MM.1S (cell line): ENCODE measurements at regions not wholly inside any gene's neighbourhood (a gene's known extent, or its start where the extent isn't known, plus 50 kb on each side); places are given as distances from the start of the nearest gene placed in this dataset.

Experiments used
- DNase-seq: peaks from one replicate; pipeline ENCODE4 v3.0.0-alpha.2; 2015
- H2AFZ ChIP-seq: fragments of 300-600 bp; sonication (generic); 2 replicates; pipeline ENCODE4 v1.6.0; 2016; ENCODE audit warnings: antibody characterized with exemption, low read length
- H3F3A ChIP-seq: fragments of 300-600 bp; sonication (generic); 2 replicates; pipeline ENCODE4 v1.6.1; 2016; ENCODE audit warnings: mild to moderate bottlenecking, antibody characterized with exemption, low read length, moderate library complexity, mixed read lengths; ENCODE audit not compliant: insufficient read depth
- H3K27ac ChIP-seq: fragments of 300-600 bp; sonication (generic); 2 replicates; pipeline ENCODE4 v1.5.1; 2016; ENCODE audit warnings: mild to moderate bottlenecking, low read length
- H3K27me3 ChIP-seq: fragments of 300-600 bp; sonication (generic); replicated peaks from 2 replicates; pipeline ENCODE4 v1.6.0; 2016; ENCODE audit warnings: low read length; ENCODE audit not compliant: insufficient read depth
- H3K36me3 ChIP-seq: fragments of 300-600 bp; sonication (generic); replicated peaks from 2 replicates; pipeline ENCODE4 v1.6.1; 2016; ENCODE audit warnings: mild to moderate bottlenecking, low read length, mixed read lengths; ENCODE audit not compliant: insufficient read depth
- H3K4me1 ChIP-seq: fragments of 300-600 bp; sonication (generic); 2 replicates; pipeline ENCODE4 v1.6.1; 2016; ENCODE audit warnings: low read length, mixed read lengths
- H3K4me2 ChIP-seq: fragments of 300-600 bp; sonication (generic); 2 replicates; pipeline ENCODE4 v1.6.0; 2016; ENCODE audit warnings: low read depth, low read length
- H3K4me3 ChIP-seq: fragments of 300-600 bp; sonication (generic); 2 replicates; pipeline ENCODE4 v1.5.1; 2016; ENCODE audit warnings: low read length, mixed read lengths
- H3K79me2 ChIP-seq: fragments of 300-600 bp; sonication (generic); 2 replicates; pipeline ENCODE4 v1.6.1; 2016; ENCODE audit warnings: mixed run types, low read length, mixed read lengths
- H3K9ac ChIP-seq: fragments of 300-600 bp; sonication (generic); 2 replicates; pipeline ENCODE4 v1.6.1; 2016; ENCODE audit warnings: low read length, mixed read lengths
- H3K9me2 ChIP-seq: fragments of 300-600 bp; sonication (generic); replicated peaks from 2 replicates; pipeline ENCODE4 v1.6.1; 2016; ENCODE audit warnings: mild to moderate bottlenecking, low read length, mixed read lengths; ENCODE audit not compliant: insufficient read depth
- H3K9me3 ChIP-seq: fragments of 300-600 bp; sonication (generic); replicated peaks from 2 replicates; pipeline ENCODE4 v1.6.1; 2016; ENCODE audit warnings: mild to moderate bottlenecking, low read length, mixed read lengths; ENCODE audit not compliant: insufficient read depth
- H4K20me1 ChIP-seq: fragments of 300-600 bp; sonication (generic); 2 replicates; pipeline ENCODE4 v1.6.1; 2016; ENCODE audit warnings: mild to moderate bottlenecking, low read length, moderate library complexity, mixed read lengths; ENCODE audit not compliant: insufficient read depth
- EZH2 ChIP-seq: fragments of 300-600 bp; sonication (generic); optimal IDR thresholded peaks from 2 replicates; pipeline ENCODE3; 2017; ENCODE audit warnings: low read depth, mild to moderate bottlenecking, antibody characterized with exemption, low read length, mixed read lengths
- EZH2phosphoT487 ChIP-seq: fragments of 300-600 bp; sonication (generic); IDR thresholded peaks from 2 replicates; pipeline ENCODE4 v1.6.1; 2018; ENCODE audit warnings: antibody characterized with exemption, low read length
- TF ChIP-seq, protein P1 (sequence below): fragments of 300-600 bp; sonication (generic); IDR thresholded peaks from 2 replicates; pipeline ENCODE4 v1.5.1; 2016; ENCODE audit warnings: antibody characterized with exemption, low read length, mixed read lengths

DNA sequence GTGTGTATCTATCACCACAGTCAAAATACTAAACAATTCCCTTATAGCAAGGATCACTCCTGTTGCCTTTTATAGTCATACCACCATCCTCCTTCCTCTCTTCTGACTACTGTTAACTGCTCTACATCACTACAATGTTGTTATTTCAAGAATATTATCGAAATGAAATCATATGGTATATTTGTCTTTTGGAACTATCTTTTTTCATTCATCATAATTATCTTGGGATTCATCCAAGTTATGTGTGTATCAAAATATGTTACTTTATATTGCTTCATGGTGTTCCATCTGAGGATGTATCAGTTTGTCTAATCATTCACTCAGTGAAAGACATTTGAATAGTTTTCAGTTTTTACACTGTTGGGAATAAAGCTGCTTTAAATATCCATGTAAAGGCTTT lies 1423.0 kb upstream of the PIK3C3 start:
- H3K9ac ChIP-seq = no peak overlapping the region
- H4K20me1 ChIP-seq = no peaks in the 10 kb centered on the region
- no peaks in the 10 kb centered on the region for H3K4me1 ChIP-seq
- H3K36me3 ChIP-seq = no peaks in the 10 kb centered on the region
- no peaks in the 10 kb centered on the region for H3K9me3 ChIP-seq
- H3K4me2 ChIP-seq = no peak overlapping the region
- no peak overlapping the region for H3K4me3 ChIP-seq
- H3K9me2 ChIP-seq = no peaks in the 10 kb centered on the region
- no peak overlapping the region for H3K27ac ChIP-seq
- TF ChIP-seq EZH2 (no peak), EZH2phosphoT487 (no peak)
- TF ChIP-seq, protein P1, sequence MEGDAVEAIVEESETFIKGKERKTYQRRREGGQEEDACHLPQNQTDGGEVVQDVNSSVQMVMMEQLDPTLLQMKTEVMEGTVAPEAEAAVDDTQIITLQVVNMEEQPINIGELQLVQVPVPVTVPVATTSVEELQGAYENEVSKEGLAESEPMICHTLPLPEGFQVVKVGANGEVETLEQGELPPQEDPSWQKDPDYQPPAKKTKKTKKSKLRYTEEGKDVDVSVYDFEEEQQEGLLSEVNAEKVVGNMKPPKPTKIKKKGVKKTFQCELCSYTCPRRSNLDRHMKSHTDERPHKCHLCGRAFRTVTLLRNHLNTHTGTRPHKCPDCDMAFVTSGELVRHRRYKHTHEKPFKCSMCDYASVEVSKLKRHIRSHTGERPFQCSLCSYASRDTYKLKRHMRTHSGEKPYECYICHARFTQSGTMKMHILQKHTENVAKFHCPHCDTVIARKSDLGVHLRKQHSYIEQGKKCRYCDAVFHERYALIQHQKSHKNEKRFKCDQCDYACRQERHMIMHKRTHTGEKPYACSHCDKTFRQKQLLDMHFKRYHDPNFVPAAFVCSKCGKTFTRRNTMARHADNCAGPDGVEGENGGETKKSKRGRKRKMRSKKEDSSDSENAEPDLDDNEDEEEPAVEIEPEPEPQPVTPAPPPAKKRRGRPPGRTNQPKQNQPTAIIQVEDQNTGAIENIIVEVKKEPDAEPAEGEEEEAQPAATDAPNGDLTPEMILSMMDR = no peak
- H2AFZ ChIP-seq = no peak overlapping the region
- no peaks in the 10 kb centered on the region for H3F3A ChIP-seq
- no peaks in the 10 kb centered on the region for H3K27me3 ChIP-seq
- DNase-seq = no peak
- no peaks in the 10 kb centered on the region for H3K79me2 ChIP-seq

DNA sequence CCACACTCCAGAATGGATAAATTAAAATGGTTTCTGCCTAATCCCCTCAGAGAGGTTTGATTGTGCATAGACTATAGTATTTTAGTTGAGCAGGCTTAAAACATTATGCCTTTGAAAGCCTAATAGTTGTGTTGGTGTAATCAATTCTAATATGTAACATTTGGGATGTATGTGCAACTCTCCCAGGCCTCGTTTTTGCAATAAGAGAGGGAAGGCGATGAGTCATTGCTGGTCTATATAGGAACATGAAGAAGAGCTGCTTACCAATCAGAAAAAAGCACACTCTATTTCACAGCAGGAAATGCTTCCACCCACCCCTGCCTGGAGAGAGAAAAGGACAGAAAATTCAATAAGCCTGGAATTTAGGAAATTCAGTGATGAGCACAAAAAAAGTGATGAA lies 1424.0 kb upstream of the PIK3C3 start:
- Histone ChIP-seq H3K27ac (no peak overlapping the region), H3K9ac (no peak overlapping the region), H4K20me1 (no peaks in the 10 kb centered on the region), H3K4me2 (no peak overlapping the region), H3K9me3 (no peaks in the 10 kb centered on the region), H3K36me3 (no peaks in the 10 kb centered on the region), H3K79me2 (no peaks in the 10 kb centered on the region), H3K9me2 (no peaks in the 10 kb centered on the region), H3F3A (no peaks in the 10 kb centered on the region), H3K4me3 (no peak overlapping the region), H3K4me1 (no peaks in the 10 kb centered on the region), H3K27me3 (no peaks in the 10 kb centered on the region), H2AFZ (no peak overlapping the region)
- DNase-seq = no peak
- TF ChIP-seq EZH2 = no peak
- no peak for TF ChIP-seq EZH2phosphoT487

DNA sequence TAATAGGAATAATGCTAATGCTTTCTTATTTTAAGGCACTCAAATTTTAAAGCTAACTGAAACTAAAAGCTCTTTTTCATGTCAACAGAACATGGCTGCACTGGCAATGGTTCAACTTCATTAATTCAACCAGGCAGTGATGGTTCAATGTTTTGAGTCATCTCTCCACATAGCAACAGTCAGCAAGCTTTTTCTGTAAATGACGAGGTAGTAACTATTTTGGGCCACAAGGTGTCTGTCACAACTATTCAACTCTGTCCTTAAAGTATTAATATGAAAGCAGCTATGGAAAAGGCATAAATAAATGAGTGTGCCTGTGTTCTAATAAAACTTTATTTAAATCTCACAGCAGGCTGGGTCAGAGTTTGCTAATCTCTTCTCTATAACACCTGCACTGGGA lies 1425.6 kb upstream of the PIK3C3 start:
- Histone ChIP-seq H3K9me3 (no peaks in the 10 kb centered on the region), H3K36me3 (no peaks in the 10 kb centered on the region), H3K27me3 (no peaks in the 10 kb centered on the region), H3K4me1 (no peaks in the 10 kb centered on the region), H3K4me2 (no peak overlapping the region), H2AFZ (no peak overlapping the region), H3F3A (no peaks in the 10 kb centered on the region), H3K27ac (no peak overlapping the region), H3K4me3 (no peak overlapping the region), H4K20me1 (no peaks in the 10 kb centered on the region; the same call in 1 of the 2 replicates), H3K9ac (no peak overlapping the region), H3K79me2 (no peaks in the 10 kb centered on the region), H3K9me2 (no peaks in the 10 kb centered on the region)
- TF ChIP-seq EZH2phosphoT487 = no peak
- TF ChIP-seq EZH2 = no peak
- TF ChIP-seq, protein P1 = no peak
- DNase-seq = peak; percentile 14

DNA sequence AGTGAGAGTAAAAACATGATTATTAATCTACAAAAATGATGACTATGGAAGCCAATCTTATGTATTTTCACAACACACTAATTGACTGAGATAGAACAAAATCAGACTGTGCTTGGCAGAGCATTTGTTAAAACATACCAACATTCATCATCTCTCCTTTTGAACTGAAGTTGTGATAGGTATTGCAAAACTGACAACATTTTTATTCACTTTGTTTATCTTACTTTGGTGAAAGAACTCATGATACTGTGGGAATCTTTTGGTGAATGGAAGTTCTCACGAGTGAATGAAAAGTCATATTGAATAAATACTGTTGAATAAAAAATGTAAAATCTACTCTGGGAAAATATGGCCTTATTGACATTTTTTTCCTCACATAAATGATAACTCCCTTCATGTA lies 1430.2 kb upstream of the PIK3C3 start:
- no peaks in the 10 kb centered on the region for H3F3A ChIP-seq
- H3K79me2 ChIP-seq = no peaks in the 10 kb centered on the region

More for the DNA sequence above, 1430.2 kb upstream of the PIK3C3 start:
- no peak for DNase-seq
- no peak overlapping the region for H3K27ac ChIP-seq
- H4K20me1 ChIP-seq = no peaks in the 10 kb centered on the region; the same call in 1 of the 2 replicates
- H3K9ac ChIP-seq = no peak overlapping the region
- H3K4me2 ChIP-seq = no peak overlapping the region
- no peaks in the 10 kb centered on the region for H3K36me3 ChIP-seq
- H2AFZ ChIP-seq = no peak overlapping the region
- H3K4me3 ChIP-seq = no peak overlapping the region
- H3K9me3 ChIP-seq = no peaks in the 10 kb centered on the region
- TF ChIP-seq EZH2 (no peak), EZH2phosphoT487 (no peak)
- TF ChIP-seq, protein P1 = no peak
- H3K4me1 ChIP-seq = no peaks in the 10 kb centered on the region
- no peaks in the 10 kb centered on the region for H3K9me2 ChIP-seq
- no peaks in the 10 kb centered on the region for H3K27me3 ChIP-seq
